ENCODE measurements at regions not wholly inside any gene's neighbourhood (a gene's known extent, or its start where the extent isn't known, plus 50 kb on each side); places are given as distances from the start of the nearest gene placed in this dataset.
A peak's percentile ranks its signal among the peaks of the same experiment; 100 is the strongest.

GRCh38 chr2:128736046-128736688 is 417.5 kb upstream of the HS6ST1 start:
- no peak for DNase-seq

GRCh38 chr2:128736689-128737545 is 418.2 kb upstream of the HS6ST1 start:
- peak; percentile 54 for DNase-seq

GRCh38 chr2:128737546-128737826 is 418.8 kb upstream of the HS6ST1 start:
- no peak for DNase-seq

GRCh38 chr2:128738446-128739110 is 419.9 kb upstream of the HS6ST1 start:
- no peak for DNase-seq

GRCh38 chr2:128742467-128742866 is 423.8 kb upstream of the HS6ST1 start:
- no peak for DNase-seq

- DNase-seq: no peak
Measured at GRCh38 chr2:128745946-128746345, 427.3 kb upstream of the HS6ST1 start.

GRCh38 chr2:128746356-128746755 is 427.7 kb upstream of the HS6ST1 start:
- DNase-seq: no peak

GRCh38 chr2:128748336-128748735 is 429.7 kb upstream of the HS6ST1 start:
- no peak for DNase-seq

- DNase-seq: no peak
Measured at GRCh38 chr2:128748835-128749605, 430.4 kb upstream of the HS6ST1 start.

- no peak for DNase-seq
Measured at GRCh38 chr2:128750328-128751165, 431.9 kb upstream of the HS6ST1 start.

- DNase-seq: no peak
Measured at GRCh38 chr2:128751746-128752145, 433.1 kb upstream of the HS6ST1 start.

- no peak for DNase-seq
Measured at GRCh38 chr2:128752691-128753263, 434.1 kb upstream of the HS6ST1 start.

- no peak for DNase-seq
Measured at GRCh38 chr2:128753321-128753720, 434.7 kb upstream of the HS6ST1 start.

- DNase-seq: no peak
Measured at GRCh38 chr2:128753800-128754199, 435.1 kb upstream of the HS6ST1 start.

GRCh38 chr2:128754246-128754724 is 435.6 kb upstream of the HS6ST1 start:
- no peak for DNase-seq

GRCh38 chr2:128755695-128756364 is 437.2 kb upstream of the HS6ST1 start:
- no peak for DNase-seq

GRCh38 chr2:128756365-128756717 is 437.7 kb upstream of the HS6ST1 start:
- no peak for DNase-seq

GRCh38 chr2:128765811-128766210 is 447.1 kb upstream of the HS6ST1 start:
- DNase-seq: no peak

GRCh38 chr2:128768041-128768440 is 449.4 kb upstream of the HS6ST1 start:
- DNase-seq: no peak

- DNase-seq: no peak
Measured at GRCh38 chr2:128769457-128770142, 450.9 kb upstream of the HS6ST1 start.

Data from CD4-positive, alpha-beta T cell treated with Interleukin-6 for 4 hours (primary cell).